ENCODE measurements at regions not wholly inside any gene's neighbourhood (a gene's known extent, or its start where the extent isn't known, plus 50 kb on each side); places are given as distances from the start of the nearest gene placed in this dataset.

DNA sequence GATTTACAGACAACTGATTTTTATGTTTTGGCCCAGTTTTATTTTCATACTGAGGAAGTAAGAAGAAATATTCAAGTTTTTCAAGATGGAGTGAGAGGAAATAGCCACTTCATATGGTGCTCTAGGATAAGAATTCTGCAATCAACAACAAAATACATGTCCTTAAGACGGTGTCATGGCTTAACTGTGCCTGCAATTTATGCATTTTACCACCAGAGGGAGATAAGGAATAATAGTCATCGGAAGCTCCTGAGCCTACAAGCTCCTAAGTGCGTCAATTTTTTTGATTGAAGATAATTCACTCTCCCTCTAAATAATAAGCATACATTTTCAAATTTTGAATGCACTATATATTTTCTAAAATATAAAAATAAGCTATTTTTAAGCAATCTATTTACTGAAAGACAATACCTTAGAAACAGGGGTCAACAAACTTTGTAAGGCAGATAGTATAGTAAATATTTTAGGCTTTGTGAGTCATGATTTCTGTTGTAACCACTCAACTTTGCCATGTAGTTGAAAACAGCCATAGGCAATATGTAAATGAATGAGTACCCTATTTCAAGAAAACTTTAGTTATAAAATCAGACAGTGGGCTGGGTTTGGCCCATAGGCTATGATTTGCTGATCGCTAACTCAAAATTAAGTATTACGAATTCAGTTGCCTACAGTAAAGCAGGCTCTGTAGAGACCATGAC is 230.9 kb upstream of the DTNBP1 start:
- TF ChIP-seq FOXA1 (IDR thresholded peaks at IDR 0.05) (no peak), SP1 (IDR thresholded peaks at IDR 0.05) (no peak), PKNOX1 (IDR thresholded peaks at IDR 0.05) (no peak), TARDBP (IDR thresholded peaks at IDR 0.05) (no peak), FOXM1 (IDR thresholded peaks at IDR 0.05; ENCODE audit: borderline replicate concordance) (no peak), FOXK2 (IDR thresholded peaks at IDR 0.05) (no peak), ARNT (IDR thresholded peaks at IDR 0.05) (no peak)

Measured in HEK293T (cell line).